HG03342 (cell line): ENCODE measurements at regions not wholly inside any gene's neighbourhood (a gene's known extent, or its start where the extent isn't known, plus 50 kb on each side); places are given as distances from the start of the nearest gene placed in this dataset.
A peak's percentile ranks its signal among the peaks of the same experiment; 100 is the strongest.
"Not testable (repeated sequence)": the region's sequence is repeated elsewhere in the genome, so short reads cannot be mapped to it uniquely, and the experiment has no call there.

Experiments
- ATAC-seq: cut with Tn5 transposase; IDR thresholded peaks from one replicate; pipeline ENCODE4 v1.9.1; 2021; ENCODE audit warnings: mild to moderate bottlenecking, moderate library complexity; ENCODE audit not compliant: unreplicated experiment

- peak; percentile 81 for ATAC-seq
Observed at GRCh38 chr3:138890555-138891187, 55.9 kb upstream of the PIK3CB start.

- ATAC-seq: no peak
Observed at GRCh38 chr3:138889792-138890191, 55.1 kb upstream of the PIK3CB start.

- ATAC-seq: no peak
Observed at GRCh38 chr3:138888560-138888959, 53.8 kb upstream of the PIK3CB start.

- not testable (repeated sequence) for ATAC-seq
Observed at GRCh38 chr3:138886096-138886495, 51.4 kb upstream of the PIK3CB start.
